Ishikawa (cell line): ENCODE measurements at regions not wholly inside any gene's neighbourhood (a gene's known extent, or its start where the extent isn't known, plus 50 kb on each side); places are given as distances from the start of the nearest gene placed in this dataset.

Experiments used
- CEBPB ChIP-seq: IDR thresholded peaks from 2 replicates; pipeline ENCODE4 v1.6.1; 2012
- CREB1 ChIP-seq: IDR thresholded peaks from 2 replicates; pipeline ENCODE4 v1.6.1; 2012; ENCODE audit warnings: low read depth
- EP300 ChIP-seq: IDR thresholded peaks from 2 replicates; pipeline ENCODE4 v1.6.1; 2012; ENCODE audit warnings: borderline replicate concordance
- FOXM1 ChIP-seq: IDR thresholded peaks from 2 replicates; pipeline ENCODE4 v1.6.1; 2012; ENCODE audit warnings: low read depth, borderline replicate concordance
- MAX ChIP-seq: IDR thresholded peaks from 2 replicates; pipeline ENCODE4 v1.6.1; 2012
- NFIC ChIP-seq: IDR thresholded peaks from 2 replicates; pipeline ENCODE4 v1.6.1; 2012
- RAD21 ChIP-seq: IDR thresholded peaks from 2 replicates; pipeline ENCODE4 v1.6.1; 2012; ENCODE audit warnings: low read depth
- REST ChIP-seq: IDR thresholded peaks from 2 replicates; pipeline ENCODE4 v1.6.1; 2012; ENCODE audit warnings: low read depth, mild to moderate bottlenecking
- TAF1 ChIP-seq: IDR thresholded peaks from 2 replicates; pipeline ENCODE4 v1.6.1; 2012; ENCODE audit warnings: low read depth, mild to moderate bottlenecking
- TEAD4 ChIP-seq: IDR thresholded peaks from 2 replicates; pipeline ENCODE4 v1.6.1; 2012
- USF1 ChIP-seq: IDR thresholded peaks from 2 replicates; pipeline ENCODE4 v1.6.1; 2012
- YY1 ChIP-seq: IDR thresholded peaks from 2 replicates; pipeline ENCODE4 v1.6.1; 2012; ENCODE audit warnings: low read depth

GRCh38 chr5:101843055-101843454 lies 453.0 kb downstream of the SLCO4C1 start:
- TF ChIP-seq TEAD4 (no peak), REST (no peak), MAX (no peak), TAF1 (no peak), CREB1 (no peak), RAD21 (no peak), EP300 (no peak), FOXM1 (no peak), CEBPB (no peak), NFIC (no peak), YY1 (no peak), USF1 (no peak)
